Stimulated activated CD4-positive, alpha-beta T cell treated with anti-CD3 and anti-CD28 coated beads, Interleukin-1b, Interleukin-23, amount 100 ng/mL, for 48 hours (primary cell): ENCODE measurements at regions not wholly inside any gene's neighbourhood (a gene's known extent, or its start where the extent isn't known, plus 50 kb on each side); places are given as distances from the start of the nearest gene placed in this dataset.

ENCODE experiments used
- DNase-seq: peaks from one replicate; pipeline ENCODE4 v3.0.0-alpha.2; 2020

DNA sequence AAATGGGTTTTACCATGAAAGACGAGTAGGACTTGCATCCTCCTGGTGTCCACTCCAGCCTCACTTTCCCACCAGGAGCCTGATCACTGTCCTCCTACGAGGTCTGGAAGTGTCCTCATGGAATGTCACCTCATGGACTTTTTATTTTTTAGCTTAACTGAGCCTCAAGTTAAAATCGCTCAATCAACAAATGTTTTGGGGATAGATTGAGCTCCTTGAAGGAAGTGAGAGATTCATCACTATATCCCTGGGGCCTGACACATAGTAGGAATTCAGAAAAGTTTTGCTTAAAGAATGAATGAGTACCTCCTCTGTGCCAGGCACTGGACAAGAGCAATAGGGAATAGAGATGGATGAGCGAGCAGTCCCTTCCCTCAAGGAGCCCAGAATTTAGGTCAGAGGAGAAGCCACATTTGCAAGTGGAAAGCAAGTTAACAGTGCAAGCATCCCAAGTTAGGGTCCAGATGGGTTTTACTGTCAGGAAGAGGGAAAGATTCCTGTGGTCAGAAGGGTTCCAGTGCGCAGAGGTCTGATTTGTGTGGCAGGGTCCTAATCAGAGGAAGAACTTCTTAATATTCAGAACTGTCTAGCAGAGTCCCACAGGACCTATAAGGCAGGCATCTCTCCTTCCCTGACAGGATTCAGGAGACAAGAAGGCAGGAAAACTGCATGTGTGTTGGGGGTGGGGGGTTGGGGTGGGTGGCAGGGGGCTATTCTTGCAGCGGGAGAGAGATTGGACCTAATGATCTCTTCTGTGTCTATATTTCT is 67.0 kb downstream of the MYCN start:
- no peak for DNase-seq

GRCh38 chr2:16006537-16007166 is 66.3 kb downstream of the MYCN start:
- DNase-seq: no peak

DNA sequence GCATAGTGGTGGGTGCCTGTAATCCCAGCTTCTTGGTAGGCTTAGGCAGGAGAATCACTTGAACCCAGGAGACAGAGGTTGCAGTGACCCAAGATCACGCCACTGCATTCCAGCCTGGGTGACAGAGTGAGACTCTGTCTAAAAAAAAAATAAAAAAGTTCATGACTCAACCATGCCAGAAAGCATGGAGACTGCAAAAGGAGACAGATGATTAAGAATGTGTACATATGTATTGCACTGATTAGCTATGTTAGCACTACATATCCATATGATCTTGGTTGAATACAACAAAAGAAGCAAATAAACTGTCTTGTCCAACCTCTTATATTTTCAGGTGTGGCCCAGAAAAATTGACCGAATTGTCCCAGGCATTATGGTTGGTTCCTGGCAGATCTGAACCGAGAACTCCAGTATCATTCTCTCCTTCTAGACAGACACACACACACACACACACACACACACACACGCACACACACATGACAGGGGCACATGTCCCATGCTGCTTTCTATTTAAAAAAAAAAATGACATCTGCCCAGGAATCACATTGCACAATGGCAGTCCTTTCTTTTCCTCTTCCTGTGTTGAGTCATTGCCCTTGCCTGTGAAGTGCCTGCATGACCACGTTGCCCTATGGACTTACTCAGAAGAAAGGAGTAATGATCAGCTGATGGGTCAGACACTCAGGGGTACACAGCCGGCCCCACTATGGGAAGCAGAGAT is 65.6 kb downstream of the MYCN start:
- no peak for DNase-seq

GRCh38 chr2:16005389-16005788 is 65.0 kb downstream of the MYCN start:
- no peak for DNase-seq

DNA sequence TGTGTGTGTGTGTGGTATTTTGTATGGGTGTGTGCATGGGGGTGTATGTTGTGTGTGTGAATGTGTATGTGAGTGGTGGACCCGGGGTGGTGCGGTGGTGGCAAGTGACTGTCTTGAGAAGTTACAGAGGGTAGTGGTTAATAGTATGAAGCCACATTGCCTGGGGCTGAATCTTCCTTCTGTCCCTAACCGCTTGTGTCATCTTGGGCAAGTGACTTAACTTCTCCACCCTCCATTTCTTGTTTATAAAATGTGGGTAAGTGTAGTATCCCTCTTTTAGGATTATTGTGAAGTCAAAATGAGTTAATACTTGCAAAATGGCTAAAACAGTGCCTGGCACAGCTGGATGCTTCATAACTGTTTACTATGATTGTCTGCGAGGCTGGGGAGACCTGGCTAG is 63.5 kb downstream of the MYCN start:
- no peak for DNase-seq

GRCh38 chr2:16003152-16003551 is 62.8 kb downstream of the MYCN start:
- no peak for DNase-seq

GRCh38 chr2:16002575-16002974 is 62.2 kb downstream of the MYCN start:
- DNase-seq: no peak

DNA sequence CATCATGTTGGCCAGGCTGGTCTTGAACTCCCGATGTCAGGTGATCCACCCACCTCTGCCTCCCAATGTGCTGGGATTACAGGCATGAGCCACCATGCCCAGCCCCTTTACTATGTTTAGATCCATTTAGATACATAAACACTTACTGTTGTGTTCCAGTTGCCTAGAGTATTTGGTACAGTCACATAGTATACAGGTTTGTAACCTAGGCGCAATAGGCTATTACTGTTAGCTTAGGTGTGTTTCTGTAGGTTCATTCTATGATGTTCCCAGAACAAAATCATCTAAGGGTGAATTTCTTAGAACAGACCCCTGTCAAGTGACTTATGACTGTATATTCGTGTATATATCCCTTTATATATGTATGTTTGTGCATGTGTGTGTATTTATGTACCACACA is 61.8 kb downstream of the MYCN start:
- DNase-seq: no peak

- no peak for DNase-seq
Measured at GRCh38 chr2:16000642-16001041, 60.3 kb downstream of the MYCN start.

DNA sequence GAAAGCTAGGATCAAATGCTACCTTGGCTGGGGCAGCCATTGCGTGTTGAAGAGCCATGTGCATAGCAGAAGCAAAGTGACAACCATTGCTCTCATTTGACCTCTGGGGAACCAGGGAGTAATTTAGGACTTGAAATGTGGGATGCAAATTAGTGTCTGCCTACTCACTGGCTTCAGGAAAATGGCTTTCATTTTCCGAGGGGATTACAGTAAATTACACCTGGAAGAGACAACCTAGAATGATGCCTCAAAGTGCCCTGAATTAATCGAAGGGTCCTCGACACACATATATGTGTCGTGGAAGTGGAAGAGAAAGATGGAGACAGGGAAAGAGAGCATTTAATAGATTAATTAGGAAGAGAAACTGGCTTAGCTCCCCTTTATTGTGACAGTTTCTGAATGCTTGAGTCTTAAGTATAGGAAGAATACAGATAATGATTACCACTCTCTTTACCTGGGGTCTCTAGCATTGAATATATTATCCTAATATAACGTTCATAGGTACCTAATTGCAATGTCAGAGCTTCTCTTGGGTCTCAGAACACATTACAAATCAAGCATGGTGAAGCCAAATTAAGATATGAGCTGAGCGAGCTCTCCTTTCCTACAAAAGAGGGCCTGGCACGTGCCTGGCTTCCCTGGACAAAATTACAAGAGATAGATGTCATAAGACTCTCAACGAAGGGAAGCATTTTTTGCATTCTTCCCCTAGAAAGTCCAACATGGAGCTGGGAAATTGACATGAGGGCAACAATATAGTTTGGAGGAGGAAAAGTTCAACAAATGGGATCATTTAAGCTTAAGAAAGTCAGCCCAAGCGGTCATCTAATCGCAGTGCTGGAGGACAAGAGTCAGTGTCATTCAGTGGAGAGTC is 59.5 kb downstream of the MYCN start:
- no peak for DNase-seq

DNA sequence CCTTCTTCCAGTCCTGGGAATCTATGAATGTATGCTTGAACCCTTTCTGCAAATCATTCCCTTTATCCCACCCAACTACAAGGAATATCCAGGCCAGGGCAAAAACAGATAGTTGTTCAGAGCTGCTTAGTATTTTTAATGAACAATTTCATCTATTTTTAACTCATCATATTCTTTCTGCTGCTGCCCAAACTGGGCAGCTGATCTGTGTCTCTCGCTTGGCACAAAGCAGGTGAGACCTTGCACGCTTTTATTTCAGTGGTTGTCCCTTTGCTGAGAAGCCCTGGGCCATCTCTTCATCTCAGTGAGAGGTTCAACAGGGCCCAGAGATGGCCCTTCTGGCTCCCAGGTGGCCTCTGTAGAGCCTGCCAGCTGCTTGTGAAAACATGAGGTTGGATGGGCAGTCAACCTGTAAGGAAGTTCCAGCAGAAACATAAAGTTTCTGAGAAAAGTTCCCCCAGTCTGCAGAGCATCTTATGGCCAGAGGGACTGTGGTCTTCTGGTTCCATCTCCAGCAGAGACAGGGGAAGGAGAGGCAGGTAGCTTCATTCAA is 57.5 kb downstream of the MYCN start:
- DNase-seq: no peak

DNA sequence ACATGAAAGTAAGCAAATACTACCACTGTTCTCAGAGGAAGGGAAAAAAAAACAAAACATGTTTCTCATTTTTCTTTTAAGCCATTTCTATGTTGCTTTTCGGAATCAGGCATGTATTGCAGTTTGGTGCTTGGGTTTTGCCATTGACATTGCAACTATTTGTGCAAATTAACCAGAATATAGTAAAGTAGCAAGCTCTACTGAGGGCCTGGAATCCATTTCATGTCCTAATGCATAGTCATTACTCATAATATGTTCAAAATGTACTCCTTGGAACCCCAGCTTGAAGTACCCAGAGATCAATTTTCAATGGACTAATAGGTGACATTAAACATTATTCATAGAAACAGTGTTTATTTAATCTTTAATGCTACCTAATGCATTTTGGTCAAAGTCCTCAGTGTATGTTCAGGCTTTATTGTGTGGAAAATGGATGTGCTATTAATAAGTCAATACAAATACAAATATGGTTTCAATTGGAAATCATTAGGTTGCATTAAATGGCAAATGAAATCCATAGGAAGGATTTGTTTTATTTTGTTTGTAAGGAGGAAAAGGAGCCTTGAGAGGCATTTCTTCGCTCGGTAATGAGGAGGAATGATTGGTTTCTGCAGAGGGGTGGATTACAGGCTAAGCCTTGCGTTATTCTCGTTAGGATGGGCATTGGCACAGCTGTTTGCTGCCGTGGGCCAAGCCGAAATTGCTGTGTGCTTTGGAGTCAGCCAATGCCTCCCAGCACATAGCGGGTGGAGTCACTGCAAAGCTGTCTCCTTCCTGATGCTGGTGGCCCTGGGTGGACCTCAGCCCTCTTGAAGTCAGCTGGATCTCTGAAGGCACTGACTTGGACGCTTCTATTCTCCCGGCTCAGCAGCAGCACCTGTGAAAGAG is 56.4 kb downstream of the MYCN start:
- no peak for DNase-seq
